ENCODE measurements at regions not wholly inside any gene's neighbourhood (a gene's known extent, or its start where the extent isn't known, plus 50 kb on each side); places are given as distances from the start of the nearest gene placed in this dataset.
A peak's percentile ranks its signal among the peaks of the same experiment; 100 is the strongest.

DNA sequence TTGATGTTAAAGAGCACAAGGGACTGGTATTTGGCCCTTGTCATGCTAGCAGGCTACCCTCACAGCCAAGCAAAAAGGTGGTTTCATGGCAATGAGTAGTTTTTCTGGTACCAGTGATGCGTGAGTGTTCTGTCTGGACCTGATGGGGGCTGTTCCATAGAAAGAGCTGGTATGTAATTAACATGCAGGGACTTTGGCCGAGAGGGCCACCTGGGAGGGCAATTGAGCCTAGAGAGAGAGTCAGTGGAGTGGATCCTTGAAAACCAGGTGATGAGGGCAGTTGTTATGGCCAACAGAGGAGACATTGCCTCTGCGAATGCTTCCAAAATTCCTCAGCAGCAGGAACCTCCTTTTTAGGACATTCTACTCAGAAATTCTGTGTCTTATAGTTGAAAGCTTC is 383.3 kb downstream of the PSAT1 start:
- DNase-seq = no peak
- Histone ChIP-seq H3K4me3 (ENCODE audit: insufficient read depth in 1 of 2, low read depth in 1 of 2, low read length in 2 of 2) (no peak overlapping the region), H3K9ac (ENCODE audit: low read length) (no peak overlapping the region), H3K9me3 (ENCODE audit: control insufficient read depth, low read length) (no peaks in the 10 kb centered on the region), H3K27ac (ENCODE audit: low read length, poor library complexity, severe bottlenecking) (no peak overlapping the region), H3K14ac (ENCODE audit: low read length in 2 of 2) (no peak overlapping the region), H3K4me2 (ENCODE audit: low read length, poor library complexity, severe bottlenecking) (no peak overlapping the region), H2BK12ac (ENCODE audit: low read length in 2 of 2) (no peak overlapping the region), H2AFZ (ENCODE audit: low read depth, low read length) (no peak overlapping the region), H2AK5ac (ENCODE audit: low read length, severe bottlenecking) (no peak overlapping the region), H2BK15ac (ENCODE audit: low read depth, poor library complexity, severe bottlenecking) (no peak overlapping the region), H3K27me3 (ENCODE audit: control insufficient read depth in 1 of 2, insufficient read depth in 1 of 2, low read length in 2 of 2) (no peaks in the 10 kb centered on the region), H3K36me3 (ENCODE audit: control insufficient read depth in 1 of 2, insufficient read depth in 2 of 2, low read depth in 1 of 2, low read length in 2 of 2) (no peaks in the 10 kb centered on the region), H3K4ac (ENCODE audit: low read depth in 1 of 2, low read length in 2 of 2) (no peak overlapping the region), H3K4me1 (ENCODE audit: control insufficient read depth, insufficient read depth, low read depth, low read length) (no peaks in the 10 kb centered on the region), H4K8ac (ENCODE audit: low read length) (no peak overlapping the region), H4K91ac (ENCODE audit: low read length) (no peak overlapping the region), H3K23ac (ENCODE audit: low read length in 2 of 2) (no peak overlapping the region), H3K18ac (ENCODE audit: low read depth in 1 of 2, low read length in 2 of 2) (no peak overlapping the region), H3K79me1 (replicated peaks; ENCODE audit: low read length, poor library complexity, severe bottlenecking) (no peaks in the 10 kb centered on the region), H2BK5ac (ENCODE audit: low read depth, low read length, poor library complexity, severe bottlenecking) (no peak overlapping the region), H2BK120ac (ENCODE audit: low read depth, low read length) (no peak overlapping the region)
- 92% methylated on average over 3 of the region's 3 CpGs for WGBS

DNA sequence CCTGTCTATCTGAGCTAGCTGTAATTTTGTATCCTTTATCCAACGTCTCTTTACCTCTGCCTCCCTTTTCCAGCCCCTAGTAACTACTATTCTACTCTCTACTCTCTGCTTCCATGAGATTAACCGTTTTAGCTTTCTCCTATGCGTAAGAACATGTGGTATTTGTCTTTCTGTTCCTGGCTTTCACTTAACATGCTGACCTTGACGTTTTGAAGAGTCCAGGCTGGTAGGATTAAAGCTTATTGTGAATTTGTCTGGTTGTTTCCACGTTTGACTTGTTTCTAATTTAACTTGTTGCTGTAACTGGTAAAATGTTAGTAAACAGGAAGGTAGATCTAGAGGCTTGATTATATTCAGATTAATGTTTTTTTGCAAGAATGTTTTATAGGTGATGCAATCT is 385.3 kb downstream of the PSAT1 start:
- H3K4me3 ChIP-seq (ENCODE audit: insufficient read depth in 1 of 2, low read depth in 1 of 2, low read length in 2 of 2) = no peak overlapping the region
- DNase-seq = peak; percentile 48
- H4K8ac ChIP-seq (ENCODE audit: low read length) = no peak overlapping the region
- H3K4me1 ChIP-seq (ENCODE audit: control insufficient read depth, insufficient read depth, low read depth, low read length) = no peaks in the 10 kb centered on the region
- H3K79me1 ChIP-seq (replicated peaks; ENCODE audit: low read length, poor library complexity, severe bottlenecking) = no peaks in the 10 kb centered on the region
- no peak overlapping the region for H3K23ac ChIP-seq (ENCODE audit: low read length in 2 of 2)
- H2BK15ac ChIP-seq (ENCODE audit: low read depth, poor library complexity, severe bottlenecking) = no peak overlapping the region
- WGBS = 31% methylated on average over 5 of the region's 5 CpGs
- no peak overlapping the region for H3K4me2 ChIP-seq (ENCODE audit: low read length, poor library complexity, severe bottlenecking)
- no peak overlapping the region for H3K27ac ChIP-seq (ENCODE audit: low read length, poor library complexity, severe bottlenecking)
- no peak overlapping the region for H4K91ac ChIP-seq (ENCODE audit: low read length)
- no peak overlapping the region for H2BK5ac ChIP-seq (ENCODE audit: low read depth, low read length, poor library complexity, severe bottlenecking)
- no peak overlapping the region for H2BK120ac ChIP-seq (ENCODE audit: low read depth, low read length)
- no peak overlapping the region for H3K9ac ChIP-seq (ENCODE audit: low read length)
- H3K14ac ChIP-seq (ENCODE audit: low read length in 2 of 2) = no peak overlapping the region
- H2AFZ ChIP-seq (ENCODE audit: low read depth, low read length) = no peak overlapping the region
- no peak overlapping the region for H2BK12ac ChIP-seq (ENCODE audit: low read length in 2 of 2)
- no peaks in the 10 kb centered on the region for H3K36me3 ChIP-seq (ENCODE audit: control insufficient read depth in 1 of 2, insufficient read depth in 2 of 2, low read depth in 1 of 2, low read length in 2 of 2)
- H3K9me3 ChIP-seq (ENCODE audit: control insufficient read depth, low read length) = no peaks in the 10 kb centered on the region
- H3K4ac ChIP-seq (ENCODE audit: low read depth in 1 of 2, low read length in 2 of 2) = no peak overlapping the region
- H3K27me3 ChIP-seq (ENCODE audit: control insufficient read depth in 1 of 2, insufficient read depth in 1 of 2, low read length in 2 of 2) = no peaks in the 10 kb centered on the region
- H3K18ac ChIP-seq (ENCODE audit: low read depth in 1 of 2, low read length in 2 of 2) = no peak overlapping the region
- H2AK5ac ChIP-seq (ENCODE audit: low read length, severe bottlenecking) = no peak overlapping the region

- Histone ChIP-seq H3K23ac (ENCODE audit: low read length in 2 of 2) (no peak overlapping the region), H2AK5ac (ENCODE audit: low read length, severe bottlenecking) (no peak overlapping the region), H3K18ac (ENCODE audit: low read depth in 1 of 2, low read length in 2 of 2) (no peak overlapping the region), H3K4me1 (ENCODE audit: control insufficient read depth, insufficient read depth, low read depth, low read length) (no peaks in the 10 kb centered on the region), H3K9ac (ENCODE audit: low read length) (no peak overlapping the region), H3K14ac (ENCODE audit: low read length in 2 of 2) (no peak overlapping the region), H4K8ac (ENCODE audit: low read length) (no peak overlapping the region), H3K4ac (ENCODE audit: low read depth in 1 of 2, low read length in 2 of 2) (no peak overlapping the region), H3K36me3 (ENCODE audit: control insufficient read depth in 1 of 2, insufficient read depth in 2 of 2, low read depth in 1 of 2, low read length in 2 of 2) (no peaks in the 10 kb centered on the region), H3K27me3 (ENCODE audit: control insufficient read depth in 1 of 2, insufficient read depth in 1 of 2, low read length in 2 of 2) (no peaks in the 10 kb centered on the region), H2BK15ac (ENCODE audit: low read depth, poor library complexity, severe bottlenecking) (no peak overlapping the region), H3K79me1 (replicated peaks; ENCODE audit: low read length, poor library complexity, severe bottlenecking) (no peaks in the 10 kb centered on the region), H2BK120ac (ENCODE audit: low read depth, low read length) (no peak overlapping the region), H3K4me3 (ENCODE audit: insufficient read depth in 1 of 2, low read depth in 1 of 2, low read length in 2 of 2) (no peak overlapping the region), H4K91ac (ENCODE audit: low read length) (no peak overlapping the region), H3K9me3 (ENCODE audit: control insufficient read depth, low read length) (no peaks in the 10 kb centered on the region), H3K27ac (ENCODE audit: low read length, poor library complexity, severe bottlenecking) (no peak overlapping the region), H2AFZ (ENCODE audit: low read depth, low read length) (no peak overlapping the region), H2BK12ac (ENCODE audit: low read length in 2 of 2) (no peak overlapping the region), H2BK5ac (ENCODE audit: low read depth, low read length, poor library complexity, severe bottlenecking) (no peak overlapping the region), H3K4me2 (ENCODE audit: low read length, poor library complexity, severe bottlenecking) (no peak overlapping the region)
- no CpG with 5 or more reads among the region's 1 CpG for WGBS
- peak; percentile 21 for DNase-seq
These were observed 388.5 kb downstream of the PSAT1 start for GRCh38 chr9:78685471-78685870.

- no peak overlapping the region for H3K23ac ChIP-seq (ENCODE audit: low read length in 2 of 2)
- no peaks in the 10 kb centered on the region for H3K36me3 ChIP-seq (ENCODE audit: control insufficient read depth in 1 of 2, insufficient read depth in 2 of 2, low read depth in 1 of 2, low read length in 2 of 2)
- H4K8ac ChIP-seq (ENCODE audit: low read length) = no peak overlapping the region
- WGBS = 100% methylated on average over 1 of the region's 1 CpG
- no peak overlapping the region for H2BK5ac ChIP-seq (ENCODE audit: low read depth, low read length, poor library complexity, severe bottlenecking)
- no peak overlapping the region for H2AFZ ChIP-seq (ENCODE audit: low read depth, low read length)
- no peak overlapping the region for H2BK15ac ChIP-seq (ENCODE audit: low read depth, poor library complexity, severe bottlenecking)
- no peak overlapping the region for H4K91ac ChIP-seq (ENCODE audit: low read length)
- no peak overlapping the region for H2BK120ac ChIP-seq (ENCODE audit: low read depth, low read length)
- H2AK5ac ChIP-seq (ENCODE audit: low read length, severe bottlenecking) = no peak overlapping the region
- peaks cover 2% of the 10 kb centered on the region for H3K4me1 ChIP-seq (ENCODE audit: control insufficient read depth, insufficient read depth, low read depth, low read length)
- no peak overlapping the region for H3K4me3 ChIP-seq (ENCODE audit: insufficient read depth in 1 of 2, low read depth in 1 of 2, low read length in 2 of 2)
- H3K18ac ChIP-seq (ENCODE audit: low read depth in 1 of 2, low read length in 2 of 2) = no peak overlapping the region
- no peak overlapping the region for H3K9ac ChIP-seq (ENCODE audit: low read length)
- H3K27me3 ChIP-seq (ENCODE audit: control insufficient read depth in 1 of 2, insufficient read depth in 1 of 2, low read length in 2 of 2) = no peaks in the 10 kb centered on the region
- no peak overlapping the region for H2BK12ac ChIP-seq (ENCODE audit: low read length in 2 of 2)
- no peak overlapping the region for H3K4ac ChIP-seq (ENCODE audit: low read depth in 1 of 2, low read length in 2 of 2)
- no peak overlapping the region for H3K14ac ChIP-seq (ENCODE audit: low read length in 2 of 2)
- no peak overlapping the region for H3K27ac ChIP-seq (ENCODE audit: low read length, poor library complexity, severe bottlenecking)
- no peaks in the 10 kb centered on the region for H3K9me3 ChIP-seq (ENCODE audit: control insufficient read depth, low read length)
- DNase-seq = no peak
- no peaks in the 10 kb centered on the region for H3K79me1 ChIP-seq (replicated peaks; ENCODE audit: low read length, poor library complexity, severe bottlenecking)
- no peak overlapping the region for H3K4me2 ChIP-seq (ENCODE audit: low read length, poor library complexity, severe bottlenecking)
These were observed 391.9 kb downstream of the PSAT1 start for GRCh38 chr9:78688796-78689195.
